ENCODE measurements at regions not wholly inside any gene's neighbourhood (a gene's known extent, or its start where the extent isn't known, plus 50 kb on each side); places are given as distances from the start of the nearest gene placed in this dataset.

DNA sequence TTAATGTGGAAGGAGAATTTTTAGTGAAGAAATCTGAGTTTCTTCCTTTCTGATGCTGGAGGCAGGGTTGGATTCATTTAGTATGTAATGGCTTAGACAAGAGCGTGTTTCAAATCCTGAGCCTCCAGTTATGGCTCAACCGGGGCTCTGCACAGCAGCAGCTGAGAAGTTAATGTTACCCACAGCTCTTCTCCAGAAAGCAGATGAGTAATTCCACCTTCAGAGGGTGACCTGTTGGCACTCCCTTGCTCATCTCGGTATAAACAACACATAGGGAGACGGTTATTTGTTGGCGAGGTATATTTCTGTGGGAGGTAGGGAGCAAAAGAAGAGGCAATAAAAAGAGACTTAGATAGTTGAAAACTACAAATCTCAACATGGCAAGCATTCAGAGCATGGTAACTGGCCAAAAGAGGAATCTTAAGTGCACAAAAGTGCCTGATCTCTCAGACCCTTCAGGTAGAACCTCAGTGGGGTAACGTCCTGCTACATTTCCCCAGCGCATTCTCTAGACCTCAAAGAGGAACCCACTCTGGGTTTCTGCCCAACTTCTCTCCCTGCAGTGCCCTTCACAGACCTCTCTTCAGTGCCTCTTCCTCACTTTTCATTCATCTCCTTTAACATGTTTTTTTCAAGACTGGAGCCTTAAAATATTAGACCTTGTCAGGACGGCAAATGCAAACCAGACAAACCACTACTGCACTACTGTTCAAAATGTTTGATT, 417.5 kb upstream of the ADAMTSL1 start:
- TF ChIP-seq, protein P1, sequence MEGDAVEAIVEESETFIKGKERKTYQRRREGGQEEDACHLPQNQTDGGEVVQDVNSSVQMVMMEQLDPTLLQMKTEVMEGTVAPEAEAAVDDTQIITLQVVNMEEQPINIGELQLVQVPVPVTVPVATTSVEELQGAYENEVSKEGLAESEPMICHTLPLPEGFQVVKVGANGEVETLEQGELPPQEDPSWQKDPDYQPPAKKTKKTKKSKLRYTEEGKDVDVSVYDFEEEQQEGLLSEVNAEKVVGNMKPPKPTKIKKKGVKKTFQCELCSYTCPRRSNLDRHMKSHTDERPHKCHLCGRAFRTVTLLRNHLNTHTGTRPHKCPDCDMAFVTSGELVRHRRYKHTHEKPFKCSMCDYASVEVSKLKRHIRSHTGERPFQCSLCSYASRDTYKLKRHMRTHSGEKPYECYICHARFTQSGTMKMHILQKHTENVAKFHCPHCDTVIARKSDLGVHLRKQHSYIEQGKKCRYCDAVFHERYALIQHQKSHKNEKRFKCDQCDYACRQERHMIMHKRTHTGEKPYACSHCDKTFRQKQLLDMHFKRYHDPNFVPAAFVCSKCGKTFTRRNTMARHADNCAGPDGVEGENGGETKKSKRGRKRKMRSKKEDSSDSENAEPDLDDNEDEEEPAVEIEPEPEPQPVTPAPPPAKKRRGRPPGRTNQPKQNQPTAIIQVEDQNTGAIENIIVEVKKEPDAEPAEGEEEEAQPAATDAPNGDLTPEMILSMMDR (IDR thresholded peaks at IDR 0.05 in 4 of 5, conservative IDR thresholded peaks at IDR 0.05 in 1 of 5) = no peak
- TF ChIP-seq POLR2A (IDR thresholded peaks at IDR 0.05) = no peak
